Lower leg skin (tissue), 3 donors: ENCODE measurements at regions not wholly inside any gene's neighbourhood (a gene's known extent, or its start where the extent isn't known, plus 50 kb on each side); places are given as distances from the start of the nearest gene placed in this dataset.

Source experiments
- POLR2A ChIP-seq, 2 donors: fragments of 450-650 bp; IDR thresholded peaks; one replicate each; pipeline ENCODE4 v1.6.1; 2016 to 2017; ENCODE audit warnings: antibody characterized with exemption in 2 of 2, mild to moderate bottlenecking in 1 of 2, moderate library complexity in 1 of 2
- TF ChIP-seq, protein P1 (sequence below), 3 donors: fragments of 450-650 bp; IDR thresholded peaks; one replicate each; pipeline ENCODE4 v1.5.1; 2016; ENCODE audit warnings: antibody characterized with exemption in 3 of 3, mild to moderate bottlenecking in 3 of 3, moderate library complexity in 2 of 3

DNA sequence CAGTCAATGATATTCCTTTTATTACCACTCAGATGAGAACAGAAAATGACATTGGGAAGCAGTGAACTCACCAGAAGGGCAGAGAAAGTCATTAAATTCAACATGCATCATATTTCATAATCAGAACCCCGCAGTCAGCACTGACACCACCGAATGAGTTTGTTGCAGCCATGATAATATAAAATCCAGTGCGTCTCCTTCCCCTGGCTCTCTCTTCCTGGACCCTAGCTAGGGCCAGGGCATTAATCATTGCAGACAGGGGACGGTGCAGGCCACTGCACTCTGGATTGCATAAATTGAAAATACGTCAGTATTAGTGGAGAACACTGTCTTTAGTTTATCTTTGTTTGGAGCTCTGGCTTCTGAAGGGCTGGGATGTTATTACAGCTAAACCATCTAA lies 931.5 kb downstream of the TYW1 start:
- no peak for TF ChIP-seq POLR2A (IDR thresholded peaks at IDR 0.05)
- TF ChIP-seq, protein P1, sequence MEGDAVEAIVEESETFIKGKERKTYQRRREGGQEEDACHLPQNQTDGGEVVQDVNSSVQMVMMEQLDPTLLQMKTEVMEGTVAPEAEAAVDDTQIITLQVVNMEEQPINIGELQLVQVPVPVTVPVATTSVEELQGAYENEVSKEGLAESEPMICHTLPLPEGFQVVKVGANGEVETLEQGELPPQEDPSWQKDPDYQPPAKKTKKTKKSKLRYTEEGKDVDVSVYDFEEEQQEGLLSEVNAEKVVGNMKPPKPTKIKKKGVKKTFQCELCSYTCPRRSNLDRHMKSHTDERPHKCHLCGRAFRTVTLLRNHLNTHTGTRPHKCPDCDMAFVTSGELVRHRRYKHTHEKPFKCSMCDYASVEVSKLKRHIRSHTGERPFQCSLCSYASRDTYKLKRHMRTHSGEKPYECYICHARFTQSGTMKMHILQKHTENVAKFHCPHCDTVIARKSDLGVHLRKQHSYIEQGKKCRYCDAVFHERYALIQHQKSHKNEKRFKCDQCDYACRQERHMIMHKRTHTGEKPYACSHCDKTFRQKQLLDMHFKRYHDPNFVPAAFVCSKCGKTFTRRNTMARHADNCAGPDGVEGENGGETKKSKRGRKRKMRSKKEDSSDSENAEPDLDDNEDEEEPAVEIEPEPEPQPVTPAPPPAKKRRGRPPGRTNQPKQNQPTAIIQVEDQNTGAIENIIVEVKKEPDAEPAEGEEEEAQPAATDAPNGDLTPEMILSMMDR (IDR thresholded peaks at IDR 0.05), result no peak
